HEK293 (cell line): ENCODE measurements at regions not wholly inside any gene's neighbourhood (a gene's known extent, or its start where the extent isn't known, plus 50 kb on each side); places are given as distances from the start of the nearest gene placed in this dataset.

Source experiments
- CTCF ChIA-PET: fragments of 350-600 bp; formaldehyde crosslinking; extraction: SDS; loops from one replicate; lab custom pipeline; 2021; ENCODE audit warnings: antibody characterized with exemption; lab: Yijun Ruan, JAX
- POLR2A ChIA-PET: fragments of 300-600 bp; formaldehyde crosslinking; extraction: SDS; loops from one replicate; lab custom pipeline; 2020; ENCODE audit warnings: antibody characterized with exemption, inconsistent platforms; lab: Yijun Ruan, JAX
- H3K27ac ChIP-seq: fragments of 200-500 bp; sonication (Bioruptor generic); 2 replicates; pipeline ENCODE4 v1.5.1; 2014; ENCODE audit warnings: low read depth, low read length, control low read depth, inconsistent platforms; ENCODE audit errors: extremely low read depth
- H3K36me3 ChIP-seq, 2 experiments: fragments of 200-500 bp in 1 of 2; sonication (Bioruptor generic) in 1 of 2; 1 replicate in 1 of 2; 2 replicates in 1 of 2; pipeline ENCODE4 v1.5.1; 2014 to 2017; ENCODE audit warnings: inconsistent platforms in 2 of 2, low read length in 2 of 2; ENCODE audit not compliant: control insufficient read depth in 2 of 2, insufficient read depth in 1 of 2
- H3K4me1 ChIP-seq: fragments of 200-500 bp; sonication (Bioruptor generic); 2 replicates; pipeline ENCODE4 v1.5.1; 2014; ENCODE audit warnings: mild to moderate bottlenecking, low read length, inconsistent platforms; ENCODE audit not compliant: control insufficient read depth, insufficient read depth
- H3K4me3 ChIP-seq: 2 replicates; pipeline ENCODE4 v1.5.1; 2011; ENCODE audit warnings: low read depth, mild to moderate bottlenecking, control low read depth, low read length, moderate library complexity
- H3K9me3 ChIP-seq: fragments of 200-500 bp; sonication (Bioruptor generic); 2 replicates; pipeline ENCODE4 v1.5.1; 2014; ENCODE audit warnings: low read depth, low read length, inconsistent platforms; ENCODE audit not compliant: control insufficient read depth, insufficient read depth
- EGR2 ChIP-seq: fragments of 450-650 bp; formaldehyde crosslinking; IDR thresholded peaks from 2 replicates; pipeline ENCODE4 v1.5.1; 2016; ENCODE audit warnings: low read depth, missing biosample characterization, missing genetic modification characterization
- GFI1B ChIP-seq: fragments of 450-650 bp; formaldehyde crosslinking; IDR thresholded peaks from 2 replicates; pipeline ENCODE4 v1.5.1; 2016; ENCODE audit warnings: missing biosample characterization, missing genetic modification characterization
- REST ChIP-seq: fragments of 450-650 bp; formaldehyde crosslinking; IDR thresholded peaks from 2 replicates; pipeline ENCODE4 v1.5.1; 2016; ENCODE audit warnings: missing biosample characterization, missing genetic modification characterization
- SP2 ChIP-seq: fragments of 450-650 bp; formaldehyde crosslinking; IDR thresholded peaks from 2 replicates; pipeline ENCODE4 v1.5.1; 2016; ENCODE audit warnings: missing biosample characterization, missing genetic modification characterization
- ZBTB21 ChIP-seq: fragments of 450-650 bp; formaldehyde crosslinking; IDR thresholded peaks from 2 replicates; pipeline ENCODE4 v1.5.1; 2017; ENCODE audit warnings: missing biosample characterization, missing genetic modification characterization
- ZNF2 ChIP-seq: fragments of 450-650 bp; formaldehyde crosslinking; IDR thresholded peaks from 2 replicates; pipeline ENCODE4 v1.5.1; 2016; ENCODE audit warnings: missing biosample characterization, missing genetic modification characterization
- ZNF211 ChIP-seq: fragments of 450-650 bp; formaldehyde crosslinking; IDR thresholded peaks from 2 replicates; pipeline ENCODE4 v1.5.1; 2016; ENCODE audit warnings: low read depth, missing biosample characterization, missing genetic modification characterization
- ZNF214 ChIP-seq: fragments of 450-650 bp; formaldehyde crosslinking; IDR thresholded peaks from 2 replicates; pipeline ENCODE4 v1.5.1; 2017; ENCODE audit warnings: missing biosample characterization, mild to moderate bottlenecking, missing genetic modification characterization, borderline replicate concordance
- ZNF239 ChIP-seq: fragments of 450-650 bp; formaldehyde crosslinking; IDR thresholded peaks from 2 replicates; pipeline ENCODE4 v1.5.1; 2016; ENCODE audit warnings: missing biosample characterization, missing genetic modification characterization
- ZNF24 ChIP-seq: fragments of 450-650 bp; formaldehyde crosslinking; IDR thresholded peaks from 2 replicates; pipeline ENCODE4 v1.5.1; 2016; ENCODE audit warnings: missing biosample characterization, missing genetic modification characterization
- ZNF366 ChIP-seq: fragments of 450-650 bp; formaldehyde crosslinking; conservative IDR thresholded peaks from 2 replicates; pipeline ENCODE4 v1.5.1; 2016; ENCODE audit warnings: missing biosample characterization, missing genetic modification characterization
- ZNF391 ChIP-seq: fragments of 450-650 bp; formaldehyde crosslinking; IDR thresholded peaks from 2 replicates; pipeline ENCODE4 v1.5.1; 2016; ENCODE audit warnings: low read depth, missing biosample characterization, missing genetic modification characterization, borderline replicate concordance
- ZNF398 ChIP-seq: fragments of 450-650 bp; formaldehyde crosslinking; IDR thresholded peaks from 2 replicates; pipeline ENCODE4 v1.5.1; 2017; ENCODE audit warnings: missing biosample characterization, missing genetic modification characterization
- ZNF549 ChIP-seq: fragments of 450-650 bp; IDR thresholded peaks from 2 replicates; pipeline ENCODE4 v1.5.1; 2018; ENCODE audit warnings: missing biosample characterization, missing genetic modification characterization, mild to moderate bottlenecking, inconsistent platforms, moderate library complexity
- TF ChIP-seq, protein P1 (sequence below): fragments of 450-650 bp; formaldehyde crosslinking; conservative IDR thresholded peaks from 2 replicates; pipeline ENCODE4 v1.5.1; 2016; ENCODE audit warnings: low read depth, missing biosample characterization, missing genetic modification characterization
- TF ChIP-seq, protein P2 (sequence below): fragments of 450-650 bp; formaldehyde crosslinking; IDR thresholded peaks from 2 replicates; pipeline ENCODE4 v1.5.1; 2016; ENCODE audit warnings: missing biosample characterization, missing genetic modification characterization

- H3K4me3 ChIP-seq, result no peak overlapping the region
- H3K36me3 ChIP-seq, result no peaks in the 10 kb centered on the region
- ChIA-PET POLR2A (no interaction called here), CTCF (no interaction called here)
- TF ChIP-seq ZBTB21 (no peak), ZNF366 (tag by site-specific recombination) (no peak), ZNF211 (no peak), ZNF398 (no peak), ZNF549 (tag by site-specific recombination) (no peak), ZNF391 (tag by site-specific recombination) (no peak), SP2 (tag by site-specific recombination) (no peak), ZNF24 (tag by site-specific recombination) (no peak), ZNF214 (tag by site-specific recombination) (no peak), ZNF2 (tag by site-specific recombination) (no peak), EGR2 (tag by site-specific recombination) (no peak), ZNF239 (tag by site-specific recombination) (no peak)
- TF ChIP-seq, protein P1, sequence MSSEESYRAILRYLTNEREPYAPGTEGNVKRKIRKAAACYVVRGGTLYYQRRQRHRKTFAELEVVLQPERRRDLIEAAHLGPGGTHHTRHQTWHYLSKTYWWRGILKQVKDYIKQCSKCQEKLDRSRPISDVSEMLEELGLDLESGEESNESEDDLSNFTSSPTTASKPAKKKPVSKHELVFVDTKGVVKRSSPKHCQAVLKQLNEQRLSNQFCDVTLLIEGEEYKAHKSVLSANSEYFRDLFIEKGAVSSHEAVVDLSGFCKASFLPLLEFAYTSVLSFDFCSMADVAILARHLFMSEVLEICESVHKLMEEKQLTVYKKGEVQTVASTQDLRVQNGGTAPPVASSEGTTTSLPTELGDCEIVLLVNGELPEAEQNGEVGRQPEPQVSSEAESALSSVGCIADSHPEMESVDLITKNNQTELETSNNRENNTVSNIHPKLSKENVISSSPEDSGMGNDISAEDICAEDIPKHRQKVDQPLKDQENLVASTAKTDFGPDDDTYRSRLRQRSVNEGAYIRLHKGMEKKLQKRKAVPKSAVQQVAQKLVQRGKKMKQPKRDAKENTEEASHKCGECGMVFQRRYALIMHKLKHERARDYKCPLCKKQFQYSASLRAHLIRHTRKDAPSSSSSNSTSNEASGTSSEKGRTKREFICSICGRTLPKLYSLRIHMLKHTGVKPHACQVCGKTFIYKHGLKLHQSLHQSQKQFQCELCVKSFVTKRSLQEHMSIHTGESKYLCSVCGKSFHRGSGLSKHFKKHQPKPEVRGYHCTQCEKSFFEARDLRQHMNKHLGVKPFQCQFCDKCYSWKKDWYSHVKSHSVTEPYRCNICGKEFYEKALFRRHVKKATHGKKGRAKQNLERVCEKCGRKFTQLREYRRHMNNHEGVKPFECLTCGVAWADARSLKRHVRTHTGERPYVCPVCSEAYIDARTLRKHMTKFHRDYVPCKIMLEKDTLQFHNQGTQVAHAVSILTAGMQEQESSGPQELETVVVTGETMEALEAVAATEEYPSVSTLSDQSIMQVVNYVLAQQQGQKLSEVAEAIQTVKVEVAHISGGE, result no peak
- TF ChIP-seq, protein P2, sequence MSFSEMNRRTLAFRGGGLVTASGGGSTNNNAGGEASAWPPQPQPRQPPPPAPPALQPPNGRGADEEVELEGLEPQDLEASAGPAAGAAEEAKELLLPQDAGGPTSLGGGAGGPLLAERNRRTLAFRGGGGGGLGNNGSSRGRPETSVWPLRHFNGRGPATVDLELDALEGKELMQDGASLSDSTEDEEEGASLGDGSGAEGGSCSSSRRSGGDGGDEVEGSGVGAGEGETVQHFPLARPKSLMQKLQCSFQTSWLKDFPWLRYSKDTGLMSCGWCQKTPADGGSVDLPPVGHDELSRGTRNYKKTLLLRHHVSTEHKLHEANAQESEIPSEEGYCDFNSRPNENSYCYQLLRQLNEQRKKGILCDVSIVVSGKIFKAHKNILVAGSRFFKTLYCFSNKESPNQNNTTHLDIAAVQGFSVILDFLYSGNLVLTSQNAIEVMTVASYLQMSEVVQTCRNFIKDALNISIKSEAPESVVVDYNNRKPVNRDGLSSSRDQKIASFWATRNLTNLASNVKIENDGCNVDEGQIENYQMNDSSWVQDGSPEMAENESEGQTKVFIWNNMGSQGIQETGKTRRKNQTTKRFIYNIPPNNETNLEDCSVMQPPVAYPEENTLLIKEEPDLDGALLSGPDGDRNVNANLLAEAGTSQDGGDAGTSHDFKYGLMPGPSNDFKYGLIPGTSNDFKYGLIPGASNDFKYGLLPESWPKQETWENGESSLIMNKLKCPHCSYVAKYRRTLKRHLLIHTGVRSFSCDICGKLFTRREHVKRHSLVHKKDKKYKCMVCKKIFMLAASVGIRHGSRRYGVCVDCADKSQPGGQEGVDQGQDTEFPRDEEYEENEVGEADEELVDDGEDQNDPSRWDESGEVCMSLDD (tag by site-specific recombination), result no peak
- H3K9me3 ChIP-seq, result no peaks in the 10 kb centered on the region
- H3K4me1 ChIP-seq, result no peaks in the 10 kb centered on the region
- no peak overlapping the region for H3K27ac ChIP-seq
These were observed 53.9 kb upstream of the GALNT18 start for GRCh38 chr11:11675671-11676181.

DNA sequence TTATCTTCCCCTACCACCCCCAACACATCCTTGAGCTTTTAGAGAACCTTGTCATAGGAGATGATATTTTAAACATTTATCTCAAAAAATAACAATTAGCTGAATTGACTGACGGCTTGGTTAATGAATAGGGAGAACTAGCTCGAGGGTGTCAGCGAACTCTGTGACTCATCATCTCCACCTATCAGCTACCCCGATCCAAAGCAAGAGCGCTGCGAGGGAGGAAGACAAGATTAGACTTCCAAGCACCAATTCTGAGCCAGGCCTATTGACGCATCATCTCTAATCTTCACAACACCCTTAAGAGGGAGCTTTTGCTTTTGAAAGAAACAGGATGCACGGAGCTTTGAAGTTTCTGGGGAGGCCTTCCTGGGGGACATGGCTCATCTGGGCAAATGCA, 51.0 kb upstream of the GALNT18 start:
- H3K9me3 ChIP-seq, result no peaks in the 10 kb centered on the region
- no peak for TF ChIP-seq REST
- TF ChIP-seq GFI1B (tag by site-specific recombination), result no peak
- H3K27ac ChIP-seq, result no peak overlapping the region
- CTCF ChIA-PET, result no interaction called here
- H3K4me3 ChIP-seq, result no peak overlapping the region
- H3K36me3 ChIP-seq, result no peaks in the 10 kb centered on the region
- POLR2A ChIA-PET, result no interaction called here
- no peaks in the 10 kb centered on the region for H3K4me1 ChIP-seq
